H9 (cell line): ENCODE measurements at regions not wholly inside any gene's neighbourhood (a gene's known extent, or its start where the extent isn't known, plus 50 kb on each side); places are given as distances from the start of the nearest gene placed in this dataset.

Experiments
- DNase-seq: peaks from one replicate; pipeline ENCODE4 v3.0.0-alpha.2; 2017
- H2AFZ ChIP-seq: one replicate; pipeline ENCODE4 v1.6.1; 2013; ENCODE audit warnings: mild to moderate bottlenecking, low read length, control low read depth, moderate library complexity
- H2AK5ac ChIP-seq: 2 replicates; pipeline ENCODE4 v1.6.1; 2013; ENCODE audit warnings: low read length, control low read depth, mixed read lengths; ENCODE audit not compliant: insufficient read length
- H2BK120ac ChIP-seq: one replicate; pipeline ENCODE4 v1.6.1; 2013; ENCODE audit warnings: low read depth, mild to moderate bottlenecking, low read length, control low read depth, inconsistent platforms; ENCODE audit not compliant: poor library complexity, severe bottlenecking
- H2BK12ac ChIP-seq: 2 replicates; pipeline ENCODE4 v1.6.1; 2013; ENCODE audit warnings: low read length, control low read depth, mixed read lengths, low read depth; ENCODE audit not compliant: insufficient read length
- H2BK15ac ChIP-seq: 2 replicates; pipeline ENCODE4 v1.6.1; 2013; ENCODE audit warnings: low read depth, low read length, control low read depth
- H2BK20ac ChIP-seq: one replicate; pipeline ENCODE4 v1.6.1; 2013; ENCODE audit warnings: low read depth, mild to moderate bottlenecking, low read length, control low read depth, inconsistent platforms; ENCODE audit not compliant: poor library complexity, severe bottlenecking
- H2BK5ac ChIP-seq: 2 replicates; pipeline ENCODE4 v1.6.1; 2013; ENCODE audit warnings: low read length, control low read depth, mixed read lengths; ENCODE audit not compliant: insufficient read length
- H3K14ac ChIP-seq: 2 replicates; pipeline ENCODE4 v1.6.1; 2013; ENCODE audit warnings: low read length, control low read depth; ENCODE audit not compliant: insufficient read depth
- H3K18ac ChIP-seq: 2 replicates; pipeline ENCODE4 v1.6.1; 2013; ENCODE audit warnings: low read depth, mild to moderate bottlenecking, mixed read lengths, low read length, control low read depth; ENCODE audit not compliant: insufficient read length
- H3K23ac ChIP-seq: 2 replicates; pipeline ENCODE4 v1.6.1; 2013; ENCODE audit warnings: low read length, control low read depth, mixed read lengths, low read depth; ENCODE audit not compliant: insufficient read length
- H3K23me2 ChIP-seq: 2 replicates; pipeline ENCODE4 v1.6.1; 2013; ENCODE audit warnings: low read depth, mild to moderate bottlenecking, mixed read lengths, low read length, control low read depth; ENCODE audit not compliant: insufficient read length, poor library complexity, severe bottlenecking
- H3K27ac ChIP-seq: 2 replicates; pipeline ENCODE4 v1.5.1; 2013; ENCODE audit warnings: low read length, control low read depth, mixed read lengths, low read depth; ENCODE audit not compliant: insufficient read length
- H3K27me3 ChIP-seq: 2 replicates; pipeline ENCODE4 v1.6.1; 2013; ENCODE audit warnings: low read length, control low read depth, inconsistent platforms; ENCODE audit not compliant: insufficient read depth
- H3K4ac ChIP-seq: 2 replicates; pipeline ENCODE4 v1.6.1; 2013; ENCODE audit warnings: low read depth, mild to moderate bottlenecking, control low read depth, inconsistent platforms, low read length, moderate library complexity
- H3K4me1 ChIP-seq: 2 replicates; pipeline ENCODE4 v1.6.1; 2013; ENCODE audit warnings: low read length, control low read depth, inconsistent platforms; ENCODE audit not compliant: insufficient read depth
- H3K4me2 ChIP-seq: 2 replicates; pipeline ENCODE4 v1.6.1; 2013; ENCODE audit warnings: low read length, control low read depth, mixed read lengths; ENCODE audit not compliant: insufficient read length, insufficient read depth
- H3K56ac ChIP-seq: 2 replicates; pipeline ENCODE4 v1.6.1; 2013; ENCODE audit warnings: low read depth, mild to moderate bottlenecking, mixed read lengths, low read length, control low read depth; ENCODE audit not compliant: insufficient read length
- H3K79me1 ChIP-seq: 2 replicates; pipeline ENCODE4 v1.6.1; 2013; ENCODE audit warnings: low read depth, mild to moderate bottlenecking, moderate library complexity, low read length, control low read depth, inconsistent platforms; ENCODE audit not compliant: insufficient read depth, poor library complexity, severe bottlenecking
- H3K79me2 ChIP-seq: 2 replicates; pipeline ENCODE4 v1.6.1; 2013; ENCODE audit warnings: low read length, control low read depth, inconsistent platforms; ENCODE audit not compliant: insufficient read depth
- H3K9ac ChIP-seq: 2 replicates; pipeline ENCODE4 v1.6.1; 2013; ENCODE audit warnings: low read length, control low read depth, mixed read lengths; ENCODE audit not compliant: insufficient read length; ENCODE audit errors: extremely low read depth
- H3K9me3 ChIP-seq: one replicate; pipeline ENCODE4 v1.6.1; 2013; ENCODE audit warnings: low read depth, low read length, inconsistent platforms; ENCODE audit not compliant: control insufficient read depth
- H3T11ph ChIP-seq: one replicate; pipeline ENCODE4 v1.6.1; 2013; ENCODE audit warnings: mild to moderate bottlenecking, low read length, control low read depth, inconsistent platforms
- H4K20me1 ChIP-seq: one replicate; pipeline ENCODE4 v1.6.1; 2013; ENCODE audit not compliant: control insufficient read depth, insufficient read length, insufficient read depth
- H4K5ac ChIP-seq: 2 replicates; pipeline ENCODE4 v1.6.1; 2013; ENCODE audit warnings: low read depth, mild to moderate bottlenecking, mixed read lengths, low read length, control low read depth; ENCODE audit not compliant: insufficient read length
- H4K8ac ChIP-seq: replicated peaks from 2 replicates; pipeline ENCODE4 v1.6.1; 2013; ENCODE audit warnings: low read length, control low read depth, mixed read lengths, low read depth; ENCODE audit not compliant: insufficient read length
- H4K91ac ChIP-seq: 2 replicates; pipeline ENCODE4 v1.6.1; 2013; ENCODE audit warnings: low read depth, mild to moderate bottlenecking, moderate library complexity, mixed read lengths, low read length, control low read depth; ENCODE audit not compliant: insufficient read length
- H3K27ac Mint-ChIP-seq, 3 experiments: 2 replicates in 2 of 3; 3 replicates in 1 of 3; pipeline ENCODE4 v1.8.0; 2020 to 2021; ENCODE audit warnings: mixed read lengths in 3 of 3, mild to moderate bottlenecking in 1 of 3, moderate library complexity in 1 of 3
- H3K27me3 Mint-ChIP-seq: 2 replicates; pipeline ENCODE4 v1.8.0; 2021; ENCODE audit warnings: low read depth, mild to moderate bottlenecking, moderate library complexity, mixed read lengths
- H3K36me3 Mint-ChIP-seq, 3 experiments: 2 replicates in 2 of 3; 3 replicates in 1 of 3; pipeline ENCODE4 v1.8.0; 2020 to 2021; ENCODE audit warnings: low read depth in 3 of 3, mixed read lengths in 3 of 3; ENCODE audit not compliant: insufficient read depth in 1 of 3
- H3K4me1 Mint-ChIP-seq, 2 experiments: 2 replicates each; pipeline ENCODE4 v1.8.0; 2020; ENCODE audit warnings: mixed read lengths in 2 of 2
- H3K4me3 Mint-ChIP-seq, 2 experiments: 2 replicates in 1 of 2; 3 replicates in 1 of 2; pipeline ENCODE4 v1.8.0; 2020 to 2021; ENCODE audit warnings: mild to moderate bottlenecking in 2 of 2, mixed read lengths in 2 of 2, moderate library complexity in 1 of 2
- H3K9me3 Mint-ChIP-seq, 2 experiments: 2 replicates in 1 of 2; 3 replicates in 1 of 2; pipeline ENCODE4 v1.8.0; 2020; ENCODE audit warnings: mild to moderate bottlenecking in 2 of 2, mixed read lengths in 2 of 2, moderate library complexity in 1 of 2
- CTCF ChIP-seq: fragments of 200-600 bp; sonication (generic); conservative IDR thresholded peaks from 3 replicates; pipeline ENCODE4 v1.8.0; 2021; ENCODE audit warnings: antibody characterized with exemption, mild to moderate bottlenecking
- WGBS: extraction: QIAGEN DNeasy Blood & Tissue Kit; methylation state at CpG from one replicate; pipeline ENCODE4 v1.1.7; 2013; ENCODE audit warnings: missing lambda C conversion rate, low lambda C conversion rate, mixed read lengths; ENCODE audit not compliant: insufficient read length; ENCODE audit errors: extremely low coverage; 5-methylcytosine and 5-hydroxymethylcytosine counted together

GRCh38 chr13:111850458-111850857 lies 216.5 kb upstream of the SOX1 start:
- H3K4me2 ChIP-seq, result no peak overlapping the region

More at GRCh38 chr13:111850458-111850857, 216.5 kb upstream of the SOX1 start:
- Mint-ChIP-seq H3K27ac (no peak overlapping the region), H3K36me3 (peaks cover 0 to 9% (median 4%) of the 10 kb centered on the region in 3 experiments; a peak in 5 of 7 replicates), H3K27me3 (peaks cover 3% of the 10 kb centered on the region), H3K4me1 (peaks cover 50 to 57% of the 10 kb centered on the region in 2 experiments), H3K9me3 (peaks cover 9 to 11% of the 10 kb centered on the region in 2 experiments; a peak in 4 of 5 replicates), H3K4me3 (no peak overlapping the region)
- Histone ChIP-seq H2AFZ (no peak overlapping the region), H3K4ac (no peak overlapping the region), H2BK120ac (no peak overlapping the region), H3K27ac (no peak overlapping the region), H3K79me1 (no peaks in the 10 kb centered on the region), H3K23me2 (peaks cover 4% of the 10 kb centered on the region), H2BK15ac (no peak overlapping the region), H3K4me1 (peaks cover 11% of the 10 kb centered on the region; the same call in 1 of the 2 replicates), H2BK5ac (no peak overlapping the region), H4K91ac (no peak overlapping the region), H4K5ac (no peak overlapping the region), H3K14ac (no peak overlapping the region), H3K9me3 (no peaks in the 10 kb centered on the region), H3K9ac (no peak overlapping the region), H3K23ac (no peak overlapping the region), H3K56ac (no peak overlapping the region), H2BK20ac (no peak overlapping the region), H2BK12ac (no peak overlapping the region), H3T11ph (no peak overlapping the region), H4K8ac (no peak overlapping the region), H3K79me2 (no peaks in the 10 kb centered on the region), H2AK5ac (no peak overlapping the region), H3K18ac (no peak overlapping the region), H4K20me1 (no peaks in the 10 kb centered on the region), H3K27me3 (no peaks in the 10 kb centered on the region)
- no CpG with 5 or more reads among the region's 7 CpGs for WGBS
- TF ChIP-seq CTCF, result no peak
- no peak for DNase-seq
